Heart left ventricle (tissue), 16 donors: ENCODE measurements at regions not wholly inside any gene's neighbourhood (a gene's known extent, or its start where the extent isn't known, plus 50 kb on each side); places are given as distances from the start of the nearest gene placed in this dataset.

Source experiments
- ATAC-seq, 4 donors: fragments of 200-7000 bp; cut with Tn5 transposase; one replicate each; pipeline ENCODE4 v1.9.1; 2020 to 2022; ENCODE audit warnings: moderate library complexity in 4 of 4, mild to moderate bottlenecking in 3 of 4, moderate number of reproducible peaks in 1 of 4
- DNase-seq, 5 donors: peaks; one replicate each; pipeline ENCODE4 v3.0.0-alpha.2; 2020
- H3K27ac ChIP-seq, 12 donors: fragments of 200-600 bp; sonication (generic) in 4 of 12; one replicate each; pipeline versions ENCODE4 v1.5.0 to v1.8.0; 2016 to 2022; ENCODE audit warnings: mild to moderate bottlenecking in 2 of 12
- H3K27me3 ChIP-seq, 9 donors: fragments of 200-600 bp; sonication (generic) in 2 of 9; one replicate each; pipeline versions ENCODE4 v1.5.1 to v1.8.0; 2016 to 2022; ENCODE audit warnings: mild to moderate bottlenecking in 3 of 9
- H3K36me3 ChIP-seq, 9 donors: fragments of 200-600 bp; sonication (generic) in 2 of 9; one replicate each; pipeline versions ENCODE4 v1.5.0 to v1.8.0; 2018 to 2022; ENCODE audit warnings: mild to moderate bottlenecking in 2 of 9
- H3K4me1 ChIP-seq, 12 donors: fragments of 200-600 bp; sonication (generic) in 4 of 12; one replicate each; pipeline versions ENCODE4 v1.5.0 to v1.8.0; 2016 to 2022; ENCODE audit warnings: mild to moderate bottlenecking in 3 of 12
- H3K4me3 ChIP-seq, 12 donors: fragments of 200-600 bp; sonication (generic) in 4 of 12; one replicate each; pipeline versions ENCODE4 v1.5.0 to v1.8.0; 2017 to 2022; ENCODE audit warnings: mild to moderate bottlenecking in 9 of 12, moderate library complexity in 4 of 12
- H3K9me3 ChIP-seq, 12 donors: fragments of 200-600 bp; sonication (generic) in 4 of 12; one replicate each; pipeline versions ENCODE4 v1.5.0 to v1.8.0; 2016 to 2022; ENCODE audit warnings: mild to moderate bottlenecking in 1 of 12
- POLR2A ChIP-seq, 2 donors: fragments of 450-650 bp; IDR thresholded peaks; one replicate each; pipeline ENCODE4 v1.6.1; 2017; ENCODE audit warnings: antibody characterized with exemption in 2 of 2, mild to moderate bottlenecking in 2 of 2, moderate library complexity in 2 of 2
- WGBS, 4 donors: extraction: QIAGEN DNeasy Blood & Tissue Kit in 2 of 4; methylation state at CpG; one replicate each; pipeline versions ENCODE4 v1.1.5 to v1.1.7; 2013 to 2018; 5-methylcytosine and 5-hydroxymethylcytosine counted together
- intact Hi-C, 10 donors: fragments of 100-400 bp; cut with DNase I; formaldehyde crosslinking; loops; one replicate each; pipeline versions ENCODE4 v1.11.1 to v1.14.2; 2022
- TF ChIP-seq, protein P1 (sequence below), 12 donors: fragments of 200-600 bp; sonication (generic) in 4 of 12; IDR thresholded peaks; one replicate each; pipeline versions ENCODE4 v1.5.0 to v1.8.0; 2018 to 2022; ENCODE audit warnings: antibody characterized with exemption in 12 of 12, mild to moderate bottlenecking in 5 of 12
- donor health status: ischemic (EF 13 %, LVEDD 7.1; RV severe dilation, severe dysfunction).
- donor health status: healthy with polysubstance abuse.
- donor health status: DM: no; HTN: yes; CAD: no.
- donor health status: DM: no; HTN: no; CAD: no.
- donor health status: ischemic (EF 25% LVEDD 6.9; RV normal size, moderate dysfunction).
- donor health status: ischemic (EF 25% LVEDD 5.7; RV mildly dilated, moderate dysfunction).
- donor health status: healthy.
- donor health status: DM: yes; HTN: yes; CAD: no.
- donor health status: ischemic (EF 35%, LVEDD 5.7; RV mildly dilated, moderate dysfunction).
- donor health status: nonischemic (EF 11% LVEDD 7.7; RV severe dilation, severe dysfunction).
- donor health status: DM: yes; HTN: yes; CAD: no.
- donor health status: PGD.
- donor health status: ischemic (EF 29% LVEDD 5.4; RV normal size, mild dysfunction).
- donor health status: nonischemic (EF 23%, LVEDD 6.1; RV moderate dilation, normal function).

- WGBS, 4 donors: 61 to 86% (median 71%) methylated on average over 5 of the region's 5 CpGs
- TF ChIP-seq POLR2A (IDR thresholded peaks at IDR 0.05): no peak
- TF ChIP-seq, protein P1, sequence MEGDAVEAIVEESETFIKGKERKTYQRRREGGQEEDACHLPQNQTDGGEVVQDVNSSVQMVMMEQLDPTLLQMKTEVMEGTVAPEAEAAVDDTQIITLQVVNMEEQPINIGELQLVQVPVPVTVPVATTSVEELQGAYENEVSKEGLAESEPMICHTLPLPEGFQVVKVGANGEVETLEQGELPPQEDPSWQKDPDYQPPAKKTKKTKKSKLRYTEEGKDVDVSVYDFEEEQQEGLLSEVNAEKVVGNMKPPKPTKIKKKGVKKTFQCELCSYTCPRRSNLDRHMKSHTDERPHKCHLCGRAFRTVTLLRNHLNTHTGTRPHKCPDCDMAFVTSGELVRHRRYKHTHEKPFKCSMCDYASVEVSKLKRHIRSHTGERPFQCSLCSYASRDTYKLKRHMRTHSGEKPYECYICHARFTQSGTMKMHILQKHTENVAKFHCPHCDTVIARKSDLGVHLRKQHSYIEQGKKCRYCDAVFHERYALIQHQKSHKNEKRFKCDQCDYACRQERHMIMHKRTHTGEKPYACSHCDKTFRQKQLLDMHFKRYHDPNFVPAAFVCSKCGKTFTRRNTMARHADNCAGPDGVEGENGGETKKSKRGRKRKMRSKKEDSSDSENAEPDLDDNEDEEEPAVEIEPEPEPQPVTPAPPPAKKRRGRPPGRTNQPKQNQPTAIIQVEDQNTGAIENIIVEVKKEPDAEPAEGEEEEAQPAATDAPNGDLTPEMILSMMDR (IDR thresholded peaks at IDR 0.05): no peak
- Histone ChIP-seq H3K27me3 (no peaks in the 10 kb centered on the region), H3K4me3 (no peak overlapping the region), H3K9me3 (no peaks in the 10 kb centered on the region), H3K27ac (no peak overlapping the region), H3K36me3 (no peaks in the 10 kb centered on the region), H3K4me1 (no peaks in the 10 kb centered on the region)
- intact Hi-C loops: no loop called here
- DNase-seq: no peak
- peak in 1 of 4 donors; percentile 54 for ATAC-seq
These were observed 70.6 kb upstream of the PMEPA1 start for GRCh38 chr20:57780398-57780797.

GRCh38 chr20:57779401-57780003 lies 69.7 kb upstream of the PMEPA1 start:
- Histone ChIP-seq H3K4me3 (no peak overlapping the region), H3K9me3 (no peaks in the 10 kb centered on the region), H3K27me3 (no peaks in the 10 kb centered on the region), H3K4me1 (no peaks in the 10 kb centered on the region), H3K27ac (no peak overlapping the region), H3K36me3 (no peaks in the 10 kb centered on the region)
- intact Hi-C loops: no loop called here
- DNase-seq (no peak), ATAC-seq (no peak)
- TF ChIP-seq, protein P1 (IDR thresholded peaks at IDR 0.05): no peak
- TF ChIP-seq POLR2A (IDR thresholded peaks at IDR 0.05): no peak
- WGBS, 4 donors: 89 to 91% (median 89%) methylated on average over 9 of the region's 9 CpGs

DNA sequence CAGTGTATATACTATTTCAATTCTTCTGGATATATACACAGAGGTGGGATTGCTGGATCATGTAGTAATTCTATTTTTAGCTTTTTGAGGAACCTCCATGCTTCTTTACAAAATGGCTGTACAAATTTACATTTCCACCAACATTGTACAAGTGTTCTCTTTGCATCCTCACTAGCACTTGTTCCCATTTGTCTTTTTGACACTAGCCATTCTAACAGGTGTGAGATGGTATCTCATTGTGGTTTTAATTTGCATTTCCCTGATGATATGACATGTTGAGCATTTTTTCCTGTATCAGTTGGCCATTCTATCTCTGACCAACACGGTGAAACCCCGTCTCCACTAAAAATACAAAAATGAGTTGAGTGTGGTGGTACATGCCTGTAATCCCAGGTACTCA lies 68.1 kb upstream of the PMEPA1 start:
- Histone ChIP-seq H3K4me3 (no peak overlapping the region), H3K36me3 (no peaks in the 10 kb centered on the region), H3K4me1 (no peaks in the 10 kb centered on the region), H3K27ac (no peak overlapping the region), H3K9me3 (no peaks in the 10 kb centered on the region), H3K27me3 (no peaks in the 10 kb centered on the region)
- intact Hi-C loops: no loop called here
- no peak for TF ChIP-seq POLR2A (IDR thresholded peaks at IDR 0.05)
- TF ChIP-seq, protein P1 (IDR thresholded peaks at IDR 0.05): no peak
- DNase-seq (no peak), ATAC-seq (no peak)
- WGBS, 4 donors: 86 to 96% (median 92%) methylated on average over 2 of the region's 2 CpGs

- H3K27ac ChIP-seq: no peak overlapping the region
- intact Hi-C loops: no loop called here
- H3K4me3 ChIP-seq: no peak overlapping the region
- ATAC-seq (no peak), DNase-seq (no peak)
- no peaks in the 10 kb centered on the region for H3K36me3 ChIP-seq
- no peaks in the 10 kb centered on the region for H3K9me3 ChIP-seq
- no peaks in the 10 kb centered on the region for H3K4me1 ChIP-seq
- peaks cover 0 to 3% (median 0%) of the 10 kb centered on the region in 9 donors for H3K27me3 ChIP-seq
- TF ChIP-seq, protein P1 (IDR thresholded peaks at IDR 0.05): no peak
- TF ChIP-seq POLR2A (IDR thresholded peaks at IDR 0.05): no peak
- WGBS, 4 donors: 92 to 97% (median 93%) methylated on average over 5 of the region's 5 CpGs
These were observed 65.1 kb upstream of the PMEPA1 start for GRCh38 chr20:57774951-57775350.
